Transverse colon (tissue), 3 donors: ENCODE measurements at regions not wholly inside any gene's neighbourhood (a gene's known extent, or its start where the extent isn't known, plus 50 kb on each side); places are given as distances from the start of the nearest gene placed in this dataset.

ENCODE experiments used
- CTCF ChIP-seq, 5 experiments: fragments of 200-600 bp in 3 of 5; fragments of 450-650 bp in 2 of 5; sonication (generic) in 3 of 5; IDR thresholded peaks; 1 replicate in 2 of 5; 2 replicates in 3 of 5; pipeline ENCODE4 v1.5.1; 2016 to 2017; ENCODE audit warnings: antibody characterized with exemption in 5 of 5, inconsistent platforms in 3 of 5, mild to moderate bottlenecking in 2 of 5, moderate library complexity in 1 of 5
- POLR2A ChIP-seq: fragments of 450-650 bp; IDR thresholded peaks from one replicate; pipeline ENCODE4 v1.6.1; 2016; ENCODE audit warnings: antibody characterized with exemption, mild to moderate bottlenecking, moderate library complexity

- no peak for TF ChIP-seq POLR2A
- no peak for TF ChIP-seq CTCF (IDR thresholded peaks at IDR 0.05)
Observed at GRCh38 chr20:17852323-17852722, 116.3 kb downstream of the SNX5 start.
